ENCODE measurements at regions not wholly inside any gene's neighbourhood (a gene's known extent, or its start where the extent isn't known, plus 50 kb on each side); places are given as distances from the start of the nearest gene placed in this dataset.

DNA sequence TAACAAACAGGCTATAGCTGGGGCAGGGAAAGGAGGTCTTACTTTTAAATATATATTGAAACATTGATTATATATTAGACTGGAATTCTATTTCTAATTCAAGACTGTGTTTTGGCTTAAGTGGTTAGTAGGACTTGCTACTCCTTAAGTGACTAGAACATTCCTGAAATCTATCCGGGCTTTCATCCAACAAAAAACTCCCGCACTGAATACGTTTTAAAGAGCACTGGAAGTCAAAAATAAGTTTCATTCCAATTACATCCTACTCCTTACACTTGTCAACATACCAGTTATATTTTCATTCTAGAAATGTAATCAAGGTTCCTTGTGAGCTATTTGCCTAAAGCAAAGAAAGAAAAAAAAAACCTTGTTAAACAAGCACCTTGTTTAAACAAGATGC lies 204.6 kb downstream of the SP3 start:
- TF ChIP-seq, protein P1, sequence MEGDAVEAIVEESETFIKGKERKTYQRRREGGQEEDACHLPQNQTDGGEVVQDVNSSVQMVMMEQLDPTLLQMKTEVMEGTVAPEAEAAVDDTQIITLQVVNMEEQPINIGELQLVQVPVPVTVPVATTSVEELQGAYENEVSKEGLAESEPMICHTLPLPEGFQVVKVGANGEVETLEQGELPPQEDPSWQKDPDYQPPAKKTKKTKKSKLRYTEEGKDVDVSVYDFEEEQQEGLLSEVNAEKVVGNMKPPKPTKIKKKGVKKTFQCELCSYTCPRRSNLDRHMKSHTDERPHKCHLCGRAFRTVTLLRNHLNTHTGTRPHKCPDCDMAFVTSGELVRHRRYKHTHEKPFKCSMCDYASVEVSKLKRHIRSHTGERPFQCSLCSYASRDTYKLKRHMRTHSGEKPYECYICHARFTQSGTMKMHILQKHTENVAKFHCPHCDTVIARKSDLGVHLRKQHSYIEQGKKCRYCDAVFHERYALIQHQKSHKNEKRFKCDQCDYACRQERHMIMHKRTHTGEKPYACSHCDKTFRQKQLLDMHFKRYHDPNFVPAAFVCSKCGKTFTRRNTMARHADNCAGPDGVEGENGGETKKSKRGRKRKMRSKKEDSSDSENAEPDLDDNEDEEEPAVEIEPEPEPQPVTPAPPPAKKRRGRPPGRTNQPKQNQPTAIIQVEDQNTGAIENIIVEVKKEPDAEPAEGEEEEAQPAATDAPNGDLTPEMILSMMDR (IDR thresholded peaks at IDR 0.05; ENCODE audit: low read depth, low read length) = no peak
- no peak for TF ChIP-seq POLR2A (IDR thresholded peaks at IDR 0.05; ENCODE audit: extremely low read depth, insufficient read length)

Data from NB4 (cell line).